HG03575 (cell line): ENCODE measurements at regions not wholly inside any gene's neighbourhood (a gene's known extent, or its start where the extent isn't known, plus 50 kb on each side); places are given as distances from the start of the nearest gene placed in this dataset.

ENCODE experiments used
- ATAC-seq: cut with Tn5 transposase; IDR thresholded peaks from one replicate; pipeline ENCODE4 v1.9.1; 2021; ENCODE audit not compliant: unreplicated experiment, insufficient number of reproducible peaks, low FRiP score; ENCODE audit errors: extremely low read depth

DNA sequence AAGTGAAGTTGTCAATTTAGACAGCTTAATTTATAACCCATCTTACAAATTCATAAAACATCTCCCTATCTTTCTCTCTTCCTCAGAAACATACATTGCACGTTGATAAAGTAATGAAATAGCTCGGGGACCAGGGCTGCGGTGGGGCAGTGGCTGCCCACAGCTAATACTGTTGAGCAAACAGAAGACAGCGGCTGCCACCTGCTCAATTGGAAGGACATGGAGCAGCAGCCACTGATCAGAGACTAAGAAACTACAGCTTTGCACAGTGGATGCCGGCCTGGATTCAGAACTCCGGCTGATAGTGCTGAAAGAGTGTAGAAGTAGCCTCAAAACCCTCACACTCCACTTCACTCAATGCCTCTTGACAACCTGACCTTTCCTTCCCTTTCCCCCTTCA, 157.9 kb upstream of the PDE10A start:
- ATAC-seq = no peak

- ATAC-seq = no peak
Measured at GRCh38 chr6:165820407-165820806, 157.4 kb upstream of the PDE10A start.

GRCh38 chr6:165819394-165819793, 156.4 kb upstream of the PDE10A start:
- ATAC-seq = no peak

DNA sequence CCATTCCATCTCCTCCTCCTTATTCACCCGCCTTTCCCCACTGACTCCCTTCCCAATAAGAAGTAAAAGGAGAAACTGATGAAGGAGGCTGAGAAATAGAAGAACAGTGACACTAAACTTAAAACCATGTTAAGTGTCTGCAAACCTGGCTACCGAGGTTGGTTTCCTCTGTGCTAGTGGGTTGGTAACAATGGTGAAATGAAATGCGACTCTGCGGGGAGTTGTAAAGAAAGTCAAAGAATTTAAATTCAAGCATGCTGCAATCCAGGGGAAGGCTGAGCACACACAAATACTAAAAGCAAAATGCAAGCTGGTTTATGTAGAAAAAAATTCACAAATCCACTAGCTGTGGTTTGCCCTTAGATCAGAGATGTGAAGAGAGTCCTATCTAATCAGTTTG, 155.2 kb upstream of the PDE10A start:
- ATAC-seq = no peak

DNA sequence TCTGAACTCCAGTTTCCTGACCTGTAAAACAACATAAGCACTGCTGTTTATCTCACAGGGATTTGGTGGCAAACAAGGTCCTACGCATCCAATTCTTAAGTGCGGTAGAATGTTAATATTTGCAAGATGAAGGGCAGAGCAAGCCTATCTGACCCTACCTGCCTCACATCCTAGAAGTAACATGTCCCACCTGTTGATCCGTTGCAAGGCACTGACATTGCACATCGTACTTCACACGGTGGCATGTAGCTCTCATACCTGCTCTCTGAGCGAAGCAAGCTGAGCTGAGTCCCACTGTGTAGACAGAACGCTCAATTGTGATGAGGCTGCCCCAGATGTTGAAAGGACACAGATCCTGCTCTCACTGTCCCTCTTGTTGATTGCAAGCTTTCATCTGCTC, 154.7 kb upstream of the PDE10A start:
- no peak for ATAC-seq

- no peak for ATAC-seq
Measured at GRCh38 chr6:165817148-165817547, 154.1 kb upstream of the PDE10A start.

GRCh38 chr6:165814679-165815078, 151.6 kb upstream of the PDE10A start:
- ATAC-seq = no peak

DNA sequence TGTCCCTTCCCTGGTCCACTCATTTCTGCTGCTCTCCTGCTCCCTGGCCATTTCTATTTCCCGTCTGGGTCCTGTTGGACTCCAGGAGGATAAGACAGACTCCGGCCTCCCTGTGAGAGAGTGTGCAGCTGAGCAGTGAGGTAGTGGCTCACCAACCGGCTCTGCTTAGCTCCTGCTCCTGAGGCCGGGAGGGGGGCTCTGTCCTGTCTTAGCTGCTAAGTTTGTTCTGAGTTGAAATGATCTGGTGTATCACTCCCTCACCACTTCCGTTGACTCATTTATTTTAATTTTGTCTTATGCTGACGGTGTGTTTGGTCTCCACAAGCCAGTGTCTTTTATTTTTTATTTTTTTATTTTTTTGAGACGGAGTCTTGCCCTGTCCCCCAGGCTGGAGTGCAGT, 148.5 kb upstream of the PDE10A start:
- no peak for ATAC-seq

DNA sequence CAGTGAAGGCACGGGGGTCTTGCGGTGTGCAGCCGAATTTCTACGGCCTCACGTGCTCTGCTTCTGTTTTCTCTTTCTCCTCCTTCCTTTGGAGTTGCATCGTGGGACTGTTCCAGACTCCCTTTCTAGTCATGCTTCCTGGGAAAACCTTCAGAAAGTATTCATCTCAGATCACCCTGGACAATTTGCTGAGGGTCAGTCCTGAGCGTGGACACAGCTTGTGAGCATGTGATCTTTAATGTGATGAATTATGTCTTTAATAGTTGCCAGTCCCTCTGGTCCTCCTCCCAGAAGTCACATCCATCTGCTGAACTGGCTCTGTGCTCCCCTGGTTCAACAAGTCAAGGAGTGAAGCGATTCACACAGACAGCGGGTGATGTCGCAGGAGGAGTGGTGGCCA, 145.0 kb upstream of the PDE10A start:
- ATAC-seq = no peak

GRCh38 chr6:165807249-165807960, 144.4 kb upstream of the PDE10A start:
- no peak for ATAC-seq

DNA sequence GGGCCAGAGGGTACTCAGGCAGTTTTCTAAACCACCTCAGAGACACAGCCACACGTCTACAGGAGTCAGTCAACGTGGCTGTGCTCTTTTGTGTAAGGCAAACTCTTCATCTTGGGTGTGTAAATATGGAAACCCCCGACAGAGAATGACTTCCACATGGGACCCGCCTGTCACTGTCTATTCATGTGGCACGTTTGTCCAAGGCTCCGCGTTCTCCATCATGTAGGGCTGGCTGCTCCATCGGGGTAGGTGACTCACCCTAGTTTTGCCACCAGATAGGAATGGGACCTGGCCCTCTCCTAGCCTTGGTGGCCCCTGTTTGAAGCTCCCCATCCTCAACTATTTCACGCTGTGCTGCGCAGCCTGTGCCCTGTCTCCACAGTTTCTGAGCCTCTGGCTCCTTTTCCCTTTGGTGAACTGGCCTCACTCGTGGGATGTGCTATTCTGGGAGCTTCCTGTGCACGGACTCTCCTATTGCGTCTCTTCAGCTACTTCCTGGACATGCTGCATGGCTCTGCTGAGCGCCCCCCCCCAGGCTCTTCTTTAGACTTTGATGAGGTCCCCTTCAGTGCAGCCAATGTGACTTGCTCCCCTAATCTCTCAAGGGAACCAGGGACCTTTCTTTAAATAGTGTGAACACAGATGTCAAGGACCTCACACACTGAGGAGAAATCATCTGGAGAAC, 143.2 kb upstream of the PDE10A start:
- ATAC-seq = no peak

DNA sequence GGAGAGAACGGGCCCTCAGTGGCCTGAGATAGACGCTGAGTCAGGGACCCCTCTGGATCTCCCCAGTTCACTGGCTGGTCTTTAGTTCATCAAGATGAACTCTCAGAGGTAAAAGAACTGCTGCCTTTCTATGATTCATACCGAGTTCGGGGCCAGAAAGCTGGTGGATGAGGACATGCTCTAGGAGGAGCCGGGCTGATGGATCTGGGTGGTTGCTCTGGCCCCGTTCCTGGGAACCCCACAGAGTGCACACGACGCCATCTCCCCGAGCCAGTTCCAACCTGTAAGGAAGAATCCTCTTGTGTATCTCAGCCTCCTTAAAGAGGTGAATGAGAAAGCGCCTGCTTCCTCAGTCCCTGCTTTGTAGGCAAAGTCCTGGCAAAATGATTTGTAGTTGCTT, 142.6 kb upstream of the PDE10A start:
- no peak for ATAC-seq

DNA sequence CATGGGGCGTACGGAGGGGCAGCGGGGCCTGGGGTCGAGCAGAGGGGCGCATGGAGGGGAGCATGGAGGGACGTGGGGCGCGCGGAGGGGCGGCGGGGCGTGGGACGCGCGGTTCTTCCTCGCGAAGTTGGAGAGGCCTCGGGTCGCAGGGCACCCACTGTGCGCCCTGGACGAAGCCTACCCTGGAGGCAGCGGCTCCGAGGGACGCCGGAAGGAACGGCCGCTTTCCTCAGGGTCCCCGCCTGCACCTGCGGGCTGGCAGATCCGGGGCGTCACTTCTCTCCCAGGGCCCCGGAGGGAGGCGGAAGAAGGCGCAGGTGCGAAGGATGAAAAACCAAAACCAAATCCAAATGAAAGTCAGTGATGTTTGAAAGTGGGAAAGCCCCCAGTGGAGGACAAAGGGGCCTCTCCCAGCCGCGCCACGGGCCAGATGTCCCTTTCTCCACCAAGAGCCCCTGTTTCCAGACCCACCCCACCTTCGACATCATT, 142.1 kb upstream of the PDE10A start:
- no peak for ATAC-seq

DNA sequence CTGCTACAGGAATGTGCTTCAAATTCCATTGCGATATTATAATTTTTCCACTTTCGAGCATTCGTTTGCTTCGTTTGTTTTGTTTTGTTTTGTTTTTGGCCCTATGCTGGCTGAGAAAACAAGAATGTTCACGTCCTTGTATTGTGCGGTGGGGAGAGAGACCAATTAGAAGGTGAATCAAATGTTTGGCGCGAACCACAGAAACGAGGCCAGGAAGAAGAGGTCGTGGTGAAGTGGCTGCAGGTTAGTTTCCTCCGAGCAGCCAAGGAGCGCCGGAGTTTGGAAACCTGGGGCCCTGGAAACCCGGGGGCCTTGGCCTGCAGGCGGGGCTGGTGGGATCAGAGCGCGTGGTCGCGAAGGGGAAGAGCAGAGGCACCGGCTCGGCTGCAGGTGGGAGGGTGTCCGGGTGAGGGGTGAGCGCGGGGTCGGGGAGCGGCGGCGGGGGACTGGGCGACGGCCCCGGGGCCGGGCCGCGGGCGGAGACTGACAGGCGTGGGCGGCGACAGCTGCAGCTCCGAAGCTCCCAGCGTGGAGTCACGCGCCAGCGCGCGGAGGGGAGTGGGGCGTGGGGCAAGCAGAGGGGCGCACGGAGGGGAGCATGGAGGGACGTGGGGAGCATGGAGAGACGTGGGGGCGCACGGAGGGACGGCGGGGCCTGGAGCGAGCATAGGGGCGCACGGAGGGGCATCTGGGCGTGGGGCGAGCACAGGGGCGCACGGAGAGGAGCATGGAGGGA, 141.5 kb upstream of the PDE10A start:
- no peak for ATAC-seq

DNA sequence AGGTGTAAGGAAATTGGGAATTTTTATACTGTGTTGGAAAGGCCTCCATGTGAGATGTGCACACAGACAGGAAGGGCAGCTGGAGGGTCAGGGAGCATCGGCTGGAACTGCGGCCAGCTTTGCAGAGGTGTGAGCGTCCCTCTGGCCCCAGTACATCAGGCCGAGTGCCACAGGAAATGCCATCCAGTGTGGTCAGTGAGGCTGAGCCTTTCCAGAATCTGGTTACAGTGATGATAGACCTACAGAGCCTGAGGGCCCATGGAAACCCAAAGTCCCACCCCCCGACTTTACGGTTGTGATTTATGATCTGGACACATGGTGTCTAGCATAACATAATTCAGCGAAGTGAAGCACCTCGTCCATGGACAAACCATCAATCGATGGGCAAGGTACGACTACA, 137.3 kb upstream of the PDE10A start:
- no peak for ATAC-seq

DNA sequence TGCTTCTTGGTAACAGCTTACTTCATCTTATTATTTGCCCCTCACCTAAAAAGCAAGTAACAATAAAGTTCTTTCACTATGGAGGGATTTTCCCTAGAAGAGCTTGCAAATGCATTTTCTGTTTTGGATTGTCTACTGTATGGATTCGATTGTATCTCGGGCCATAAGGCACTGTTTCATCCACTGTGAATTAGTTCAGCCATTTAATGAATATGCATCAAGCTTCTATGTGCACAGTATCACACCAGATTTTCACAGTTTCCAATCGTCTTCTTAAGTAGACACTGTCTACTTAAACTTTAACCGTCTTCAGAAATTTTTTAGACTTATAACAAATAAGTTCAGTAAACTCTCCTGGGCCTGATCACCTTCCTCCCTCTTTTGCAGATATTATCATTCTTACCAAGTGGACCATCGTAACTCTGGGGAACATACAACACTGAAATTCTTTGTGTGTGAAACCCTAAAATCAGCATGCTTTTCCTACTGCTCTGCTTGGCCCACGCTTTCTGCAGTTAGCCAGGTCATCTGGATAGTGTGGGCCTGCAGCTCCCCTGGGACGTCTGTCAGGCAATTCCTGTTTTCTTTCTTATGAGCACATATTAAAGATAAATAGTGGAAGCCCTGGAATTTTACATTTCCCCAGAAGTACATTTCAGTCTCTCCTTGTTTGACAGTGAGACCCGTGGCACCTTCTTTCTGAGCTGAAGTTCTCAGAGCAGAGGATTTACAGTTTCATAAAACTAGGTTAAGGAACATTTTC, 136.5 kb upstream of the PDE10A start:
- ATAC-seq = no peak

DNA sequence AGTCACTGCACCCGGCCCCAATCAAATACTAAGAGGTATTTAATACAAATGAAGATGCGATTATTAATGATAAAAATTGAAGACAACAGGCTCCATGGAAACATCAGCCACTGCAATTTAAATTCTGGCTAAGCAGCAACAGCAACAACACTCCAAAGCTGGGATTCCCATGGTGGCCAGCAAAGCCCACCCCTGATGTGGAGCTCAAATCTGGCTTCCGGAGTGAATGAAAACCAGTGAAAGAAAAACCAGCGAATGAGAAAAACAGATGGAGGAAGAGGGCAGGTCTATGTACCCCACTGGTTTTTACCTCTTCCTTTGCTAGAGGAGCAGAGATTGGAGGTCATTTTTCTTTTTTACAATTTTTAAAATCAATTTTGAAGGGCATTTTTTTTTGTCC, 135.9 kb upstream of the PDE10A start:
- no peak for ATAC-seq

DNA sequence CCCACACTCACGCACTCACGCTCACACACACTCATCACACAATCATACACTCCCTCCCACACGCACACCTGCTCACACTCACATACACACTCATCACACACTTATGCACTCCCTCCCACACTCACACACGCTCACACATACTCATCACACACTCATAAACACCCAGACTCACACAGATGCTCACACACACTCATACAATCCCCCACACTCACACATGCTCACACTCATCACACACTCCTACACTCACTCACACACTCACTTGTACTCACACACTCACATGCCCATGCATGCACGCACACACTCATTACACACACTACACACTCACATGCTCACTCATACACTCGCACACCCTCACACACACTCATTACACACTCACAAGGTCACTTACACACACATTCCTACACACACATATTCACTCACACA, 131.1 kb upstream of the PDE10A start:
- ATAC-seq = no peak

DNA sequence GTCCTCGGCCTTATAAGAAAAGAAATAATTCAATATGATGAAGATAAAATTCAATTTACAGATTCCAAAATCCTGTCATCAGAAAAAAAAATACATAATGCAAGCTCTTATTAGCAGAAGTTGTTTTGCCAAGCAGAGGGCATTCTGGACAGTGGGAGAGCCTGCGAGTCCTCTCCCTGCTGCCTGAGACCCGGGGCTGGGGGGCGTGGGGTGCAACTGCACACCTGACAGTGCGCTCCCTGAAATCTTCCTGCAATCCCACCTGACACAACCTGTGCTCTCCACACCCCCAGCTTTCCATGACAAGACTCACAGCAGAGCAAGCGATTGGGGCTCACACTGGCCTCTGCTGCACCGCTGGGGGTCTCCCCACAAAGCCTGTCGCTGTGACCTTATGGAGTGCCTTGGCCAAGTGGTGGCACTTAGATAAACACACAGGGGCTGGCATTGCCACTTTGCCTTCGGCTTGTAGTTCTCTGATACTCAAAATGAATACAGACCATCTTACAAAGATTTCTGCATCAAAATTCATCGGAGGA, 130.3 kb upstream of the PDE10A start:
- ATAC-seq = no peak
